ENCODE measurements at regions not wholly inside any gene's neighbourhood (a gene's known extent, or its start where the extent isn't known, plus 50 kb on each side); places are given as distances from the start of the nearest gene placed in this dataset.
"Not testable (repeated sequence)": the region's sequence is repeated elsewhere in the genome, so short reads cannot be mapped to it uniquely, and the experiment has no call there.

- DNase-seq, result no peak
These were observed 128.4 kb downstream of the AKAP11 start for GRCh38 chr13:42400188-42400833.

GRCh38 chr13:42401376-42401775 lies 129.4 kb downstream of the AKAP11 start:
- DNase-seq, result no peak

- no peak for DNase-seq
These were observed 133.9 kb downstream of the AKAP11 start for GRCh38 chr13:42405665-42406390.

GRCh38 chr13:42409075-42409474 lies 137.1 kb downstream of the AKAP11 start:
- DNase-seq, result no peak

GRCh38 chr13:42409551-42409950 lies 137.6 kb downstream of the AKAP11 start:
- no peak for DNase-seq

- no peak for DNase-seq
These were observed 141.0 kb downstream of the AKAP11 start for GRCh38 chr13:42412812-42413483.

- DNase-seq, result no peak
These were observed 141.5 kb downstream of the AKAP11 start for GRCh38 chr13:42413484-42413815.

- no peak for DNase-seq
These were observed 145.7 kb downstream of the AKAP11 start for GRCh38 chr13:42417626-42418025.

GRCh38 chr13:42418184-42418583 lies 146.2 kb downstream of the AKAP11 start:
- DNase-seq, result no peak

- DNase-seq, result no peak
These were observed 148.4 kb downstream of the AKAP11 start for GRCh38 chr13:42420304-42420703.

GRCh38 chr13:42422681-42423080 lies 150.7 kb downstream of the AKAP11 start:
- no peak for DNase-seq

- DNase-seq, result no peak
These were observed 149.8 kb upstream of the TNFSF11 start for GRCh38 chr13:42424182-42424581.

GRCh38 chr13:42445354-42445753 lies 128.6 kb upstream of the TNFSF11 start:
- no peak for DNase-seq

GRCh38 chr13:42446597-42446996 lies 127.4 kb upstream of the TNFSF11 start:
- DNase-seq, result not testable (repeated sequence)

- no peak for DNase-seq
These were observed 120.8 kb upstream of the TNFSF11 start for GRCh38 chr13:42453091-42453645.

GRCh38 chr13:42454749-42455148 lies 119.2 kb upstream of the TNFSF11 start:
- DNase-seq, result no peak

- no peak for DNase-seq
These were observed 115.8 kb upstream of the TNFSF11 start for GRCh38 chr13:42458193-42458592.

- DNase-seq, result no peak
These were observed 107.8 kb upstream of the TNFSF11 start for GRCh38 chr13:42466123-42466522.

GRCh38 chr13:42466609-42467008 lies 107.3 kb upstream of the TNFSF11 start:
- DNase-seq, result no peak

- DNase-seq, result no peak
These were observed 99.0 kb upstream of the TNFSF11 start for GRCh38 chr13:42474954-42475353.

- DNase-seq, result peak; percentile 51
These were observed 96.3 kb upstream of the TNFSF11 start for GRCh38 chr13:42477596-42478190.

GRCh38 chr13:42478531-42479156 lies 95.3 kb upstream of the TNFSF11 start:
- peak; percentile 5 for DNase-seq

GRCh38 chr13:42484386-42484785 lies 89.6 kb upstream of the TNFSF11 start:
- peak; percentile 21 for DNase-seq

All from NCI-H1694 treated with DMSO at 0.1 percent for 48 hours (cell line).